ENCODE measurements at regions not wholly inside any gene's neighbourhood (a gene's known extent, or its start where the extent isn't known, plus 50 kb on each side); places are given as distances from the start of the nearest gene placed in this dataset.

DNA sequence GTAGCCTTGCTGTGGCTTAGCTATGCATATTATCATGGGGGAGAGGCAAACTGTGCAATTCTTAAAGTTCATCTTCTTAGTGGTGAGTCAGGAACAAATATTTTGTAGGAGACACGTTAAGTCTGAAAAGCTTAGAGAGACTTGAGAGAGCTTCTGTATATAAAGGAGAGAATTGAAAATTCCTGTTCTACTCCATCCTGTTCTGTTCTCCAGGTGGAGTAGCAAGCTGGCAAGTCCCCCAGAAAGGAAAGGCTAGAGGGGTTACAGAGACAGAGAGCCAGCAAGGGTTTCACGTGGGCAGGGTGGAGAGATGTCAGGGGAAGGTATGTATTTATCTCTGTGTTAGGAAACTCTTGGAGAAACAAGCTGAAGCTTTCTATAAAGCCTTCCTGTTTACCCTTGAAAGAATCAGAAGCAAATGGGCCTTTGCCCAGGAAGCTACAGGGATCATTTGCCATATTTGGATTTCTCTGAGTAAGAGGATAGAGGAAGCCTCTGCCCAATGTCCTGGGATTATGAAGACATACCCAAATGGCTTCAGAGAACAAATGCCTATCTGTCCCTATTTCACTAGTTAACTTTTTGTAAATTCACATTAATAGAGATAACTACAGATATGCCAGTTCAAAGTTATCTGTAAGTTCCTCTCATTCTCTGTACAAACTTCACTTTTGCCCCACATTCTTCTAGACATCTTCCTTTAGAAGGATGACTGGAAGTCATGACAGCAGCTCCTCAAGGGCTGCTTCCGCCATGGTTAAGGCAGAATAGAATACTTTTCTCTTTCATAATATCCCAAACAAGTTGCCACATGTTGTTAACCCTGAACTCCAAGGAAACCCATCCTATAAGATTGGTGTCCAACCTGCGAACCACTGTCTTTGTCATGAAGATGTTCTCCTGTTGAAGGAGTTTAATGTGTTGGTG is 126.7 kb upstream of the NEDD9 start (continued):
- TF ChIP-seq FOSL2 (CRISPR knock-in tag; IDR thresholded peaks at IDR 0.05) (peak; percentile 44; the same call in 1 of the 2 replicates), MAFG (CRISPR knock-in tag; IDR thresholded peaks at IDR 0.05) (no peak), ZNF234 (CRISPR knock-in tag; conservative IDR thresholded peaks at IDR 0.05) (no peak), GATAD2A (CRISPR knock-in tag; IDR thresholded peaks at IDR 0.05) (peak; percentile 88), ZNF775 (CRISPR knock-in tag; IDR thresholded peaks at IDR 0.05; ENCODE audit: borderline replicate concordance) (peak; percentile 69; the same call in 1 of the 2 replicates), ZKSCAN1 (IDR thresholded peaks at IDR 0.05; ENCODE audit: low read length) (no peak), ZNF552 (CRISPR knock-in tag; IDR thresholded peaks at IDR 0.05; ENCODE audit: borderline replicate concordance) (no peak), GPN1 (CRISPR knock-in tag; IDR thresholded peaks at IDR 0.05; ENCODE audit: borderline replicate concordance) (no peak), CENPT (CRISPR knock-in tag; IDR thresholded peaks at IDR 0.05; ENCODE audit: low read depth) (no peak), ASH2L (IDR thresholded peaks at IDR 0.05; ENCODE audit: insufficient read length, low read depth, low read length) (no peak), GABPA (IDR thresholded peaks at IDR 0.05; ENCODE audit: low read depth, low read length) (no peak), GABPA (CRISPR knock-in tag; IDR thresholded peaks at IDR 0.05; ENCODE audit: low read depth) (peak; percentile 60; the same call in 1 of the 2 replicates), FOXA3 (CRISPR knock-in tag; IDR thresholded peaks at IDR 0.05) (peak; percentile 91), ZNF569 (CRISPR knock-in tag; IDR thresholded peaks at IDR 0.05; ENCODE audit: borderline replicate concordance) (no peak), ZNF264 (CRISPR knock-in tag; IDR thresholded peaks at IDR 0.05) (peak; percentile 19; the same call in 1 of the 2 replicates)
- TF ChIP-seq, protein P1, sequence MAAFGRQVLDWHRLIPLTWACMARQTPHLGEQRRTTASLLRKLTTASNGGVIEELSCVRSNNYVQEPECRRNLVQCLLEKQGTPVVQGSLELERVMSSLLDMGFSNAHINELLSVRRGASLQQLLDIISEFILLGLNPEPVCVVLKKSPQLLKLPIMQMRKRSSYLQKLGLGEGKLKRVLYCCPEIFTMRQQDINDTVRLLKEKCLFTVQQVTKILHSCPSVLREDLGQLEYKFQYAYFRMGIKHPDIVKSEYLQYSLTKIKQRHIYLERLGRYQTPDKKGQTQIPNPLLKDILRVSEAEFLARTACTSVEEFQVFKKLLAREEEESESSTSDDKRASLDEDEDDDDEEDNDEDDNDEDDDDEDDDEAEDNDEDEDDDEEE (CRISPR knock-in tag; IDR thresholded peaks at IDR 0.05): no peak
- TF ChIP-seq, protein P2, sequence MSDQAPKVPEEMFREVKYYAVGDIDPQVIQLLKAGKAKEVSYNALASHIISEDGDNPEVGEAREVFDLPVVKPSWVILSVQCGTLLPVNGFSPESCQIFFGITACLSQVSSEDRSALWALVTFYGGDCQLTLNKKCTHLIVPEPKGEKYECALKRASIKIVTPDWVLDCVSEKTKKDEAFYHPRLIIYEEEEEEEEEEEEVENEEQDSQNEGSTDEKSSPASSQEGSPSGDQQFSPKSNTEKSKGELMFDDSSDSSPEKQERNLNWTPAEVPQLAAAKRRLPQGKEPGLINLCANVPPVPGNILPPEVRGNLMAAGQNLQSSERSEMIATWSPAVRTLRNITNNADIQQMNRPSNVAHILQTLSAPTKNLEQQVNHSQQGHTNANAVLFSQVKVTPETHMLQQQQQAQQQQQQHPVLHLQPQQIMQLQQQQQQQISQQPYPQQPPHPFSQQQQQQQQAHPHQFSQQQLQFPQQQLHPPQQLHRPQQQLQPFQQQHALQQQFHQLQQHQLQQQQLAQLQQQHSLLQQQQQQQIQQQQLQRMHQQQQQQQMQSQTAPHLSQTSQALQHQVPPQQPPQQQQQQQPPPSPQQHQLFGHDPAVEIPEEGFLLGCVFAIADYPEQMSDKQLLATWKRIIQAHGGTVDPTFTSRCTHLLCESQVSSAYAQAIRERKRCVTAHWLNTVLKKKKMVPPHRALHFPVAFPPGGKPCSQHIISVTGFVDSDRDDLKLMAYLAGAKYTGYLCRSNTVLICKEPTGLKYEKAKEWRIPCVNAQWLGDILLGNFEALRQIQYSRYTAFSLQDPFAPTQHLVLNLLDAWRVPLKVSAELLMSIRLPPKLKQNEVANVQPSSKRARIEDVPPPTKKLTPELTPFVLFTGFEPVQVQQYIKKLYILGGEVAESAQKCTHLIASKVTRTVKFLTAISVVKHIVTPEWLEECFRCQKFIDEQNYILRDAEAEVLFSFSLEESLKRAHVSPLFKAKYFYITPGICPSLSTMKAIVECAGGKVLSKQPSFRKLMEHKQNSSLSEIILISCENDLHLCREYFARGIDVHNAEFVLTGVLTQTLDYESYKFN (CRISPR knock-in tag; conservative IDR thresholded peaks at IDR 0.05): peak; percentile 88
- TF ChIP-seq, protein P3, sequence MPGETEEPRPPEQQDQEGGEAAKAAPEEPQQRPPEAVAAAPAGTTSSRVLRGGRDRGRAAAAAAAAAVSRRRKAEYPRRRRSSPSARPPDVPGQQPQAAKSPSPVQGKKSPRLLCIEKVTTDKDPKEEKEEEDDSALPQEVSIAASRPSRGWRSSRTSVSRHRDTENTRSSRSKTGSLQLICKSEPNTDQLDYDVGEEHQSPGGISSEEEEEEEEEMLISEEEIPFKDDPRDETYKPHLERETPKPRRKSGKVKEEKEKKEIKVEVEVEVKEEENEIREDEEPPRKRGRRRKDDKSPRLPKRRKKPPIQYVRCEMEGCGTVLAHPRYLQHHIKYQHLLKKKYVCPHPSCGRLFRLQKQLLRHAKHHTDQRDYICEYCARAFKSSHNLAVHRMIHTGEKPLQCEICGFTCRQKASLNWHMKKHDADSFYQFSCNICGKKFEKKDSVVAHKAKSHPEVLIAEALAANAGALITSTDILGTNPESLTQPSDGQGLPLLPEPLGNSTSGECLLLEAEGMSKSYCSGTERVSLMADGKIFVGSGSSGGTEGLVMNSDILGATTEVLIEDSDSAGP (CRISPR knock-in tag; IDR thresholded peaks at IDR 0.05; ENCODE audit: borderline replicate concordance): no peak
- TF ChIP-seq, protein P4, sequence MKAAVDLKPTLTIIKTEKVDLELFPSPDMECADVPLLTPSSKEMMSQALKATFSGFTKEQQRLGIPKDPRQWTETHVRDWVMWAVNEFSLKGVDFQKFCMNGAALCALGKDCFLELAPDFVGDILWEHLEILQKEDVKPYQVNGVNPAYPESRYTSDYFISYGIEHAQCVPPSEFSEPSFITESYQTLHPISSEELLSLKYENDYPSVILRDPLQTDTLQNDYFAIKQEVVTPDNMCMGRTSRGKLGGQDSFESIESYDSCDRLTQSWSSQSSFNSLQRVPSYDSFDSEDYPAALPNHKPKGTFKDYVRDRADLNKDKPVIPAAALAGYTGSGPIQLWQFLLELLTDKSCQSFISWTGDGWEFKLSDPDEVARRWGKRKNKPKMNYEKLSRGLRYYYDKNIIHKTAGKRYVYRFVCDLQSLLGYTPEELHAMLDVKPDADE (CRISPR knock-in tag; IDR thresholded peaks at IDR 0.05): no peak

All from HepG2 (cell line).